ENCODE measurements at regions not wholly inside any gene's neighbourhood (a gene's known extent, or its start where the extent isn't known, plus 50 kb on each side); places are given as distances from the start of the nearest gene placed in this dataset.

- no peak overlapping the region for H3K4me3 ChIP-seq (ENCODE audit: low read depth, low read length)
Observed at GRCh38 chrX:39827951-39828350, 269.8 kb downstream of the BCOR start.

GRCh38 chrX:39828971-39829370, 268.8 kb downstream of the BCOR start:
- TF ChIP-seq CTCF (IDR thresholded peaks at IDR 0.05; ENCODE audit: borderline replicate concordance, insufficient read depth, low read depth, low read length): no peak

More at GRCh38 chrX:39827951-39828350, 269.8 kb downstream of the BCOR start:
- no peak for TF ChIP-seq CTCF (IDR thresholded peaks at IDR 0.05; ENCODE audit: borderline replicate concordance, insufficient read depth, low read depth, low read length)

DNA sequence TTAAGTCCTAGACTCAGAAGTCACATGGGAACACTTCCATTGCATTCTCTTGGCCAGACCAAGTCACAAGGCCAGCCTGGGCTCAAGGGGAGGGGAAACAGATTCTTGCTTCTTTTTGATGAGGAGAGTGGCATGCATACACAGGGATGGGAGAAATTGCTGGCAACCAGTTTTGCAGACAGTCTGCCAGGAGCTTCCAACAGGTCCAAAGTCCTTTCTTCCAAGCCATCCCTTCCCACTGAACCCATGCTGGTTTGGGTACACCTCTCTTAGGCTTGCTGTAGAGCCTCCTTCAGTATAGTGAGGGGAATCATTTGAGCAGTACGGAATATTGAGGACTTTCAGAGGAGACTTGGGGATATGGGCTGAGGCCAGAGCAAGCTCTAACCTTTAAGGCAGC, 267.8 kb downstream of the BCOR start:
- H3K4me3 ChIP-seq (ENCODE audit: low read depth, low read length): no peak overlapping the region
- no peak for TF ChIP-seq CTCF (IDR thresholded peaks at IDR 0.05; ENCODE audit: borderline replicate concordance, insufficient read depth, low read depth, low read length)

More at GRCh38 chrX:39828971-39829370, 268.8 kb downstream of the BCOR start:
- no peak overlapping the region for H3K4me3 ChIP-seq (ENCODE audit: low read depth, low read length)

DNA sequence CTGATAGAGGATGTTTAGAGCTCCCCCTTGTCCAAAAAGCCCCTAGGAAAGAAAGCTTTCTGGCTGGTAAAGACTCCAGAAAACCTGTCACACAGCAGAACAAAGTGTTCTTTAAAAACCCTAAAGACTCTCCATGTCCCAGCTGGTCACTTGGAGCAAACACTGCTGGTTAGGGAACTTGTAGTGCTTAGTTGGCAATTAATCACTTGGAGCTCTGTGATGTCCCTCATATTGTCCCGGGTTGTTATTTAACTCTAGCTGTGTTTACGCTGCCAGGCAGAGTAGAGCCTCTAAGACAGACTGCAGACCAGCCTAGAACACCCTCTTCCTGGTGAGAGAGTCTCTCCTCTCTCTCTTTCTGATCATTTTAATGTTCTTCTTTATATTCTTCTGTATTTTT, 267.3 kb downstream of the BCOR start:
- H3K4me3 ChIP-seq (ENCODE audit: low read depth, low read length): no peak overlapping the region
- TF ChIP-seq CTCF (IDR thresholded peaks at IDR 0.05; ENCODE audit: borderline replicate concordance, insufficient read depth, low read depth, low read length): no peak

GRCh38 chrX:39832211-39832610, 265.5 kb downstream of the BCOR start:
- no peak for TF ChIP-seq CTCF (IDR thresholded peaks at IDR 0.05; ENCODE audit: borderline replicate concordance, insufficient read depth, low read depth, low read length)
- no peak overlapping the region for H3K4me3 ChIP-seq (ENCODE audit: low read depth, low read length)

DNA sequence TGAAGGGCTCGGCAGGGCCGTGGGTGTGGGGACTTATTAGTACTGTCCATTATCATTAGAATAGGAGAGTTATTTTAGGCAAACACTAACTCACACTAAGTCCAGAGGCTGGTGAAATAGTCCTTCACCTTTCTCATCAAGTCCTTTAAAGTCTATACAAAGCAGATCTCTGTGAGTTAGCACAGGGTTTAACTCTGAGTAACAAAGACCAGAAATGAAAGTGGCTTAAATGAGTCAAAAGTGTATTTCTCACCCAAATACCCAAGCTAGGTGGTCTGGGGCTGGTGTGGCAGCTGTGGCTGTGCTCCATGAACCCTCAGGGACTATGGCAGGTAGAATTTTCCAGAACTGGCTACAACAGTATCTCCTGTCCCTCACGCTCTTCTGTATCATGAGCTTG, 263.2 kb downstream of the BCOR start:
- TF ChIP-seq CTCF (IDR thresholded peaks at IDR 0.05; ENCODE audit: borderline replicate concordance, insufficient read depth, low read depth, low read length): no peak
- H3K4me3 ChIP-seq (ENCODE audit: low read depth, low read length): no peak overlapping the region

DNA sequence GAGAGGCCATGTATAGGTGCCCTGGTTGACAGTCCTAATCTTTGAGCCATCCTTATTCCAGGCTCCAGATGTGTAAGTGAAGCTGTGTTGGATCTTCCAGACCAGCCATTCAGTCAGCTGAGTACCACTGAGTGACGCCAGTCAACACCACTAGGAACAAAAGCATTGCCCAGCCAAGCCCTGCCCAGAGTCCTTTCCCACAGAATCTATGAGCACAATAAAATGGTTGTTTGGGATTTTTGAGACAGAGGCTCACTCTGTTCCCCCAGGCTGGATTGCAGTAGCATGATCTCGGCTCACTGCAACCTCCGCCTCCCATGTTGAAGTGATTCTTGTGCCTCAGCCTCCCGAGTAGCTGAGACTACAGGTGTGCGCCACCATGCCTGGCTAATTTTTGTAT, 262.5 kb downstream of the BCOR start:
- no peak overlapping the region for H3K4me3 ChIP-seq (ENCODE audit: low read depth, low read length)
- TF ChIP-seq CTCF (IDR thresholded peaks at IDR 0.05; ENCODE audit: borderline replicate concordance, insufficient read depth, low read depth, low read length): no peak

Measured in GM12875 (cell line).